ENCODE measurements at regions not wholly inside any gene's neighbourhood (a gene's known extent, or its start where the extent isn't known, plus 50 kb on each side); places are given as distances from the start of the nearest gene placed in this dataset.
"Not testable (repeated sequence)": the region's sequence is repeated elsewhere in the genome, so short reads cannot be mapped to it uniquely, and the experiment has no call there.

DNA sequence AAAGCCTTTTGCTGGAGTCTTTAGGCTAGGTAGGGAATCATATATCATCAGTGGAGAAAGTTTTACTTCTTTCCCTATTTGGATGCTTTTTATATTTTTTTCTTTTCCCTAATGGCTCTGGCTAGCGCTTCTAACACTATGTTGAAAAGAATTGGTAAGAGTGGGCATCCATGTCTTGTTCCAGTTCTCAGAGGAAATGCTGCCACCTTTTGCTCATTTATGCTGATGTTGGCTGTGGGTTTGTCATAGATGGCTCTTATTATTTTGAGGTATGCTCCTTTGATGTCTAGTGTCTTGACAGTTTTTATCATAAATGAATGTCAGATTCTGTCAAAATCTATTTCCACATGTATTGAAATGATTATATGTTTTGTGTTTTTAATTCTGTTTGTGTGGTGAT is 1544.1 kb downstream of the REEP3 start:
- Mint-ChIP-seq H3K9me3 (peaks cover 6 to 11% of the 10 kb centered on the region in 2 donors), H3K4me3 (no peak overlapping the region), H3K36me3 (peaks cover 15% of the 10 kb centered on the region), H3K27ac (no peak overlapping the region), H3K27me3 (ENCODE audit: low read depth in 2 of 2) (no peaks in the 10 kb centered on the region), H3K4me1 (no peaks in the 10 kb centered on the region)
- intact Hi-C loops (cut with micrococcal nuclease): no loop called here
- WGBS (ENCODE audit: insufficient coverage): 86% methylated on average over 1 of the region's 1 CpG
- H3K9me3 ChIP-seq (ENCODE audit: control insufficient read depth, insufficient read depth, low read length): no peaks in the 10 kb centered on the region
- no peak overlapping the region for H3K27ac ChIP-seq (ENCODE audit: low read length)
- H3K4me1 ChIP-seq (ENCODE audit: control insufficient read depth, insufficient read depth, low read length): no peaks in the 10 kb centered on the region
- H3K36me3 ChIP-seq (ENCODE audit: control insufficient read depth, insufficient read depth, low read length): no peaks in the 10 kb centered on the region
- no peaks in the 10 kb centered on the region for H3K27me3 ChIP-seq (ENCODE audit: control insufficient read depth, insufficient read depth, low read length)
- TF ChIP-seq, protein P1, sequence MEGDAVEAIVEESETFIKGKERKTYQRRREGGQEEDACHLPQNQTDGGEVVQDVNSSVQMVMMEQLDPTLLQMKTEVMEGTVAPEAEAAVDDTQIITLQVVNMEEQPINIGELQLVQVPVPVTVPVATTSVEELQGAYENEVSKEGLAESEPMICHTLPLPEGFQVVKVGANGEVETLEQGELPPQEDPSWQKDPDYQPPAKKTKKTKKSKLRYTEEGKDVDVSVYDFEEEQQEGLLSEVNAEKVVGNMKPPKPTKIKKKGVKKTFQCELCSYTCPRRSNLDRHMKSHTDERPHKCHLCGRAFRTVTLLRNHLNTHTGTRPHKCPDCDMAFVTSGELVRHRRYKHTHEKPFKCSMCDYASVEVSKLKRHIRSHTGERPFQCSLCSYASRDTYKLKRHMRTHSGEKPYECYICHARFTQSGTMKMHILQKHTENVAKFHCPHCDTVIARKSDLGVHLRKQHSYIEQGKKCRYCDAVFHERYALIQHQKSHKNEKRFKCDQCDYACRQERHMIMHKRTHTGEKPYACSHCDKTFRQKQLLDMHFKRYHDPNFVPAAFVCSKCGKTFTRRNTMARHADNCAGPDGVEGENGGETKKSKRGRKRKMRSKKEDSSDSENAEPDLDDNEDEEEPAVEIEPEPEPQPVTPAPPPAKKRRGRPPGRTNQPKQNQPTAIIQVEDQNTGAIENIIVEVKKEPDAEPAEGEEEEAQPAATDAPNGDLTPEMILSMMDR (IDR thresholded peaks at IDR 0.05): no peak
- DNase-seq (no peak), ATAC-seq (no peak)
- H3K4me3 ChIP-seq (ENCODE audit: low read length): no peak overlapping the region

DNA sequence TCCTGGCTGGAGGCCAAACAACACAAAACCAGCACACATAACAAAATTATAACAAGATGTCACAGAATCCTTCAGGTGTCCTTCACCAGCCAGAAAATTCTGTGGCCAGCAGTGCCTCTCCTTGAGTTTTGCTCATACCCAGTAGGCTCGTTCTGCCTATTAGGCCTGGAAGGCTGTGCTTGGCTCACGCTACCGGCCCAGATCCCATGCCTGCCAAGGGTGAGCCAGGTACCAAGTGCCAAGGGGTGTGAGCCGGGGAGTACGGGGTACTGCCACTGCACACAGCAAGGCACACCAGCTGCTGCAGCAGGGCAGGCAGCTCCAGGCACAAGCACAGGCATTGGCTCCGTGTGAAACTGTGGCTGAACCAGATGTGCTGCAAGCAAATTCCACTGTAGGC is 1562.0 kb downstream of the REEP3 start:
- 71% methylated on average over 6 of the region's 6 CpGs for WGBS (ENCODE audit: insufficient coverage)
- H3K36me3 ChIP-seq (ENCODE audit: control insufficient read depth, insufficient read depth, low read length): no peaks in the 10 kb centered on the region
- no peak overlapping the region for H3K27ac ChIP-seq (ENCODE audit: low read length)
- H3K27ac Mint-ChIP-seq: no peak overlapping the region
- ATAC-seq (no peak), DNase-seq (no peak)
- no peaks in the 10 kb centered on the region for H3K27me3 Mint-ChIP-seq (ENCODE audit: low read depth in 2 of 2)
- TF ChIP-seq, protein P1 (IDR thresholded peaks at IDR 0.05): no peak
- H3K9me3 Mint-ChIP-seq: peaks cover 5 to 13% of the 10 kb centered on the region in 2 donors
- peaks cover 25% of the 10 kb centered on the region for H3K9me3 ChIP-seq (ENCODE audit: control insufficient read depth, insufficient read depth, low read length)
- H3K4me3 Mint-ChIP-seq: no peak overlapping the region
- H3K36me3 Mint-ChIP-seq: no peaks in the 10 kb centered on the region
- no peaks in the 10 kb centered on the region for H3K27me3 ChIP-seq (ENCODE audit: control insufficient read depth, insufficient read depth, low read length)
- intact Hi-C loops (cut with micrococcal nuclease): no loop called here
- H3K4me1 Mint-ChIP-seq: no peaks in the 10 kb centered on the region
- H3K4me3 ChIP-seq (ENCODE audit: low read length): no peak overlapping the region
- H3K4me1 ChIP-seq (ENCODE audit: control insufficient read depth, insufficient read depth, low read length): no peaks in the 10 kb centered on the region

DNA sequence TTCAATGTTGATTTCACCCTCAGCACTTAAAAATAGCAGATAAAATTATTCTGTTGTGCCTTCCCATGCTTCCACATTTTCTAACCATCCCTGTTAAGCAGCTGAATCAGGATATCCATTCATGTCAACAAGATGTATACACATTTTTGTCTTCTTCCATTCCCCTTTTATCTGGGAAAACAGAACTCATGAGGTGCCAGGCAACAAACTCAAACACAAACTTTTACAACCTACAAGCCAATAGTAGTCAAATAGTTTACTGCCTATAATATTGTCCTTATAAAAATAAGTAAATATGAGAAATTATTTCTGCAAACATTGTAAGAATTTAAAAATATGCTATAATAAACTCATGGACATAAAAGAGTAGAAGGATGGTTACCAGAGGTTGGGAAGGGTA is 1569.8 kb downstream of the REEP3 start:
- no peaks in the 10 kb centered on the region for H3K36me3 Mint-ChIP-seq
- DNase-seq (no peak), ATAC-seq (no peak)
- Histone ChIP-seq H3K4me3 (ENCODE audit: low read length) (no peak overlapping the region), H3K27me3 (ENCODE audit: control insufficient read depth, insufficient read depth, low read length) (no peaks in the 10 kb centered on the region), H3K9me3 (ENCODE audit: control insufficient read depth, insufficient read depth, low read length) (peaks cover 4% of the 10 kb centered on the region), H3K4me1 (ENCODE audit: control insufficient read depth, insufficient read depth, low read length) (no peaks in the 10 kb centered on the region), H3K27ac (ENCODE audit: low read length) (no peak overlapping the region), H3K36me3 (ENCODE audit: control insufficient read depth, insufficient read depth, low read length) (no peaks in the 10 kb centered on the region)
- intact Hi-C loops (cut with micrococcal nuclease): no loop called here
- peaks cover 5 to 10% of the 10 kb centered on the region in 2 donors for H3K9me3 Mint-ChIP-seq
- no peak overlapping the region for H3K27ac Mint-ChIP-seq
- H3K27me3 Mint-ChIP-seq (ENCODE audit: low read depth in 2 of 2): no peaks in the 10 kb centered on the region
- TF ChIP-seq, protein P1 (IDR thresholded peaks at IDR 0.05): no peak
- H3K4me1 Mint-ChIP-seq: no peaks in the 10 kb centered on the region
- no peak overlapping the region for H3K4me3 Mint-ChIP-seq

DNA sequence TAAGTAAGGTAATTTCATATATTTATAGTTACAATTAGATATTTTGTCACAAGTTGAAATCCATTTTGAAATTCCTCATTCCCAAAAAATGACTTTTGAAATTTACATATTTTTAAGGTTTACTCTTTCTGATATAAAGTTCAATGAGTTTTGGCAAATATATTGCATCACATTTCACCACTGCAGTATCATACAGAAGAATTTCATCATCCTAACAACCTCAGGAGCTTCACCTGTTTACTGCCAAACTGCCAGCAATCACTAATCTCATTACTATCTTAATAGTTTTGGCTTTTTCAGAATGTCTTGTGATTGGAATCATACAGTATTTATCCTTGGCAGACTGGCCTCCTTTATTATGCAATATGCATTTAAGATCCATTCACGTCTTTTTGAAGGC is 1578.9 kb downstream of the REEP3 start:
- Mint-ChIP-seq H3K27ac (no peak overlapping the region), H3K4me3 (no peak overlapping the region), H3K9me3 (peaks cover 4 to 13% of the 10 kb centered on the region in 2 donors), H3K4me1 (no peaks in the 10 kb centered on the region), H3K36me3 (no peaks in the 10 kb centered on the region), H3K27me3 (ENCODE audit: low read depth in 2 of 2) (no peaks in the 10 kb centered on the region)
- WGBS (ENCODE audit: insufficient coverage): 40% methylated on average over 1 of the region's 1 CpG
- no peaks in the 10 kb centered on the region for H3K4me1 ChIP-seq (ENCODE audit: control insufficient read depth, insufficient read depth, low read length)
- TF ChIP-seq, protein P1 (IDR thresholded peaks at IDR 0.05): no peak
- no peak overlapping the region for H3K4me3 ChIP-seq (ENCODE audit: low read length)
- peaks cover 5% of the 10 kb centered on the region for H3K9me3 ChIP-seq (ENCODE audit: control insufficient read depth, insufficient read depth, low read length)
- intact Hi-C loops (cut with micrococcal nuclease): no loop called here
- no peaks in the 10 kb centered on the region for H3K27me3 ChIP-seq (ENCODE audit: control insufficient read depth, insufficient read depth, low read length)
- no peaks in the 10 kb centered on the region for H3K36me3 ChIP-seq (ENCODE audit: control insufficient read depth, insufficient read depth, low read length)
- no peak overlapping the region for H3K27ac ChIP-seq (ENCODE audit: low read length)
- DNase-seq (no peak), ATAC-seq (no peak)

- H3K36me3 Mint-ChIP-seq; H3K27ac Mint-ChIP-seq; H3K27ac ChIP-seq (ENCODE audit: low read length); H3K9me3 ChIP-seq (ENCODE audit: control insufficient read depth, insufficient read depth, low read length); H3K4me3 Mint-ChIP-seq; H3K4me3 ChIP-seq (ENCODE audit: low read length); H3K36me3 ChIP-seq (ENCODE audit: control insufficient read depth, insufficient read depth, low read length); ATAC-seq; H3K4me1 Mint-ChIP-seq; H3K27me3 Mint-ChIP-seq (ENCODE audit: low read depth in 2 of 2); H3K27me3 ChIP-seq (ENCODE audit: control insufficient read depth, insufficient read depth, low read length); H3K4me1 ChIP-seq (ENCODE audit: control insufficient read depth, insufficient read depth, low read length); intact Hi-C loops (cut with micrococcal nuclease); DNase-seq: not testable (repeated sequence)
- 84% methylated on average over 4 of the region's 4 CpGs for WGBS (ENCODE audit: insufficient coverage)
- peaks cover 4 to 13% of the 10 kb centered on the region in 2 donors for H3K9me3 Mint-ChIP-seq
Measured at GRCh38 chr10:65100881-65101280, 1579.7 kb downstream of the REEP3 start.

All from natural killer cell (primary cell).